ENCODE measurements at regions not wholly inside any gene's neighbourhood (a gene's known extent, or its start where the extent isn't known, plus 50 kb on each side); places are given as distances from the start of the nearest gene placed in this dataset.
A peak's percentile ranks its signal among the peaks of the same experiment; 100 is the strongest.

DNA sequence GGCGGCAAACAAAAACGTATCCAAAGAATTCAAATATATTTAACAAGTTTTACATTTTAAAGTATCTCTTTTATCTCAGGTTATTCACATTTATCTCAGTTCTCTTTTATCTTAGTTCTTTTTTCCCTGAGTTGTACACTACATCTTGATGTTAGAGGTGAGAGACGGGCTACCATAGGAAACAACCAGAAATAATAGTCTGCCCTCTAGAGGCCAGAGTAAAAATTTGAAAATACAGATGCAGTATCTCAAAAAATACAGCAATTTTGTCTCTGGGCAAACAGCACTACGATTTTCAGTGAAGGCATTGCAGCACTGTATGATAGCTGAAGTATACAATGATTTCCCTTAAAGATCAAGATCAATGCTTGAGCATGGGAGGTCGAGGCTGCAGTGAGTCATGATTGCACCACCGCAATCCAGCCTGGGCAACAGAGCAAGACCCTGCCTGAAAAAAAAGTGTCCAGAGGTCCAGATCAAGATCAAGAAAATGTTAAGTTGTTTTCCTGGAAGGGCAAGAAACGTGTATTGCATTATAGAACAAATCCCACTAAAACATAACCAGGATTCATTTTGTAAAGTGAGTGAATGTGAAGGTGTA, 82.6 kb upstream of the ATP11B start:
- peak; percentile 39 to 45 for DNase-seq (ENCODE audit: low read depth in 2 of 2)
- no peak overlapping the region for H3K4me3 ChIP-seq (replicated peaks in 1 of 2; ENCODE audit: low read depth in 2 of 2, low read length in 2 of 2)
- TF ChIP-seq CTCF (IDR thresholded peaks at IDR 0.05; ENCODE audit: low read depth, low read length) = peak; percentile 44

GRCh38 chr3:182711261-182711683, 82.0 kb upstream of the ATP11B start:
- DNase-seq (ENCODE audit: low read depth in 2 of 2) = no peak

DNA sequence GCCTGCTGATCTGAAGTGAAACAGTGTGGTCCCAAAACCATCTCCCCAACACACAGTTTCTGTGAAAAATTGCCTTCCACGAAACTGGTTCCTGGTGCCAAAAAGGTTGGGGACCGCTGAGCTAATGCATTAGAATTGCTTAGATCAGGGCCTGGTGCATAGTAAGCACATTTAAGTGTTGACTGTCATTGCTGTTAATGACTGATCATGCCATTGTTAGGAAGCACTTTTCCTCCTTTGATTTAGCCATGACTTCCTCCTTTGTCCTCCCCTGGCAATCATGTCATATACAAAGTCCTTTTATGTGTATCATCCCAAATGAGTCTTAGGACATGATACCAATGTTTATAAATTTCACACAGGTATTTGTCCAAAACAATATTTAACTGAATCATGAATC, 81.5 kb upstream of the ATP11B start:
- no peak overlapping the region for H3K4me3 ChIP-seq (replicated peaks in 1 of 2; ENCODE audit: low read depth in 2 of 2, low read length in 2 of 2)
- no peak for DNase-seq (ENCODE audit: low read depth in 2 of 2)
- no peak for TF ChIP-seq CTCF (IDR thresholded peaks at IDR 0.05; ENCODE audit: low read depth, low read length)

More at GRCh38 chr3:182711261-182711683, 82.0 kb upstream of the ATP11B start:
- no peak for TF ChIP-seq CTCF (IDR thresholded peaks at IDR 0.05; ENCODE audit: low read depth, low read length)
- H3K4me3 ChIP-seq (replicated peaks in 1 of 2; ENCODE audit: low read depth in 2 of 2, low read length in 2 of 2) = no peak overlapping the region

DNA sequence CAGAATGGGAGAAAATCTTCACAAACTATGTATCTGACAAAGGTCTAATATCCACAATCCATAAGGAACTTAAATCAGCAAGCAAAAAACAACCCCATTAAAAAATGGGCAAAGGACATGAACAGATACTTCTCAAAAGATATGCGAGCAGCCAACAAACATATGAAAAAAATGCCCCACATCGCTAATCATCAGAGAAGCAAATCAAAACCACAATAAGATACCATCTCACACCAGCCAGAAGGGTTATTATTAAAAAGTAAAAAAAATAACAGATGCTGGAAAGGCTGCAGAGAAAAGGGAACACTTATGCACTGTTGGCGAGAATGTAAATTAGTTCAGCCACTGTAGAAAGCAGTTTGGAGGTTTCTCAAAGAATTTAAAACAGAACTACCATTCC, 80.2 kb upstream of the ATP11B start:
- H3K4me3 ChIP-seq (replicated peaks in 1 of 2; ENCODE audit: low read depth in 2 of 2, low read length in 2 of 2) = no peak overlapping the region
- DNase-seq (ENCODE audit: low read depth in 2 of 2) = no peak
- TF ChIP-seq CTCF (IDR thresholded peaks at IDR 0.05; ENCODE audit: low read depth, low read length) = no peak

DNA sequence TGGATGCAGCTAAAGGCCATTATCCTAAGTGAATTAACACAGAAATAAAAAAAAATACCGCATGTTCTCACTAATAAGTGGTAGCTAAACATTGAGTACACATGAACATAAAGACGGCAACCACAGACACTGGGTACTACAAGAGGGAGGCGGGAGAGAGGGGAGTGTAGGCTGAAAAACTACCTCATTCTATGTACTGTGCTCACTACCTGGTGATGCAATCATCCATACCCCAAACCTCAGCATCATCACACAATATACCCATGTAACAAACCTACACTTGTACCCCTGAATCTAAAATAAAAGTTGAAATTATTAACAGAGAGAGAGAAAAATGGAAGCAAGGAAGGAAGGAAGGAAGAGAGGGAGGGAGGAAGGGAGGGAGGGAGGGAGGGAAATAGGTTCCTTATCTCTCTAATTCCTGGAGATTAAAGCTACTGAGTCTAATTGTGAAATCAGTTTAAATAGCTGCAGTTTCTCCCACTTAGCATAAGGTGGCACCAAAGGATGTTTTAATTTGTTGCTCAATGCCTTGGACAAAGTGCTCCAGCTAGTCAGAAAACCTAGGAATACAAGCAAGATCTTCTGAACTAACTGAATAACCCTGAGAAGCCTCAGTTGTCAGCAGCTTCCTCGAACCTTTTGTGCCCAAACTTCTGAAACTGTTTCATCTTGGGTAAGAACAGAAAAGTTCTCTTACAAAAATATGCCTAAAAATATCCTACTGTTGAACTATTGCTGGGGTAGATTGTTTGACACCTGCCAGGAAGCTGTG, 79.4 kb upstream of the ATP11B start:
- no peak overlapping the region for H3K4me3 ChIP-seq (replicated peaks in 1 of 2; ENCODE audit: low read depth in 2 of 2, low read length in 2 of 2)
- peak; percentile 64 for TF ChIP-seq CTCF (IDR thresholded peaks at IDR 0.05; ENCODE audit: low read depth, low read length)
- peak; percentile 84 to 85 for DNase-seq (ENCODE audit: low read depth in 2 of 2)

DNA sequence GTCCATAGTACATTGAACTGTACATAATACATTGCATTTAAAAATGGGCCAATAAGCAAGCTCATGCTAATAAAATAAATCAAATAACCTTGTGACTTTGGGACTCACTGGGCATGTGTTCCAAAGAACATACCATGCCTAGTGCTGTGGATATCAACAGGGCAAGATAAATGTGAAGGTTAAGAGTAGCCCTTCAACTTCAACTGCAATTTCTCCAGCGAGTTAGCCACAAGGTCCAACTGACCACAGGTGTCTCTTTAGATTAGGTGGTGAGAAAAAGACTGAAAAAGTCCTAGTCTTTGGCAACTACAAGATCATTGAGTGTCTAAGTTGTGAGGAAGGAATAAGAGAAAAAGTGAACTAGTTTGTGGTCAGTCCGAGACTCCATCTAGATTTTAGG, 78.3 kb upstream of the ATP11B start:
- no peak for TF ChIP-seq CTCF (IDR thresholded peaks at IDR 0.05; ENCODE audit: low read depth, low read length)
- DNase-seq (ENCODE audit: low read depth in 2 of 2) = no peak
- H3K4me3 ChIP-seq (replicated peaks in 1 of 2; ENCODE audit: low read depth in 2 of 2, low read length in 2 of 2) = no peak overlapping the region

Measured in cardiac fibroblast (primary cell).